HFFc6 (cell line): ENCODE measurements at regions not wholly inside any gene's neighbourhood (a gene's known extent, or its start where the extent isn't known, plus 50 kb on each side); places are given as distances from the start of the nearest gene placed in this dataset.

Experiments used
- DNase-seq: peaks from one replicate; pipeline ENCODE4 v3.0.0-alpha.2; 2018
- H3K27ac Mint-ChIP-seq: 2 replicates; pipeline ENCODE4 v1.8.0; 2020; ENCODE audit warnings: mild to moderate bottlenecking, mixed read lengths
- H3K27me3 Mint-ChIP-seq: 2 replicates; pipeline ENCODE4 v1.8.0; 2021; ENCODE audit warnings: mild to moderate bottlenecking, moderate library complexity, mixed read lengths; ENCODE audit not compliant: insufficient read depth
- H3K36me3 Mint-ChIP-seq: 2 replicates; pipeline ENCODE4 v1.8.0; 2021; ENCODE audit warnings: low read depth, mixed read lengths
- H3K4me1 Mint-ChIP-seq: 2 replicates; pipeline ENCODE4 v1.8.0; 2020; ENCODE audit warnings: low read depth, mixed read lengths
- H3K4me3 Mint-ChIP-seq: 2 replicates; pipeline ENCODE4 v1.8.0; 2020; ENCODE audit warnings: mild to moderate bottlenecking, moderate library complexity, mixed read lengths
- H3K9me3 Mint-ChIP-seq: 2 replicates; pipeline ENCODE4 v1.8.0; 2020; ENCODE audit warnings: mild to moderate bottlenecking, mixed read lengths
- TF ChIP-seq, protein P1 (sequence below): fragments of 200-600 bp; sonication (generic); IDR thresholded peaks from 2 replicates; pipeline ENCODE4 v1.5.0; 2021; ENCODE audit warnings: antibody characterized with exemption, mild to moderate bottlenecking

DNA sequence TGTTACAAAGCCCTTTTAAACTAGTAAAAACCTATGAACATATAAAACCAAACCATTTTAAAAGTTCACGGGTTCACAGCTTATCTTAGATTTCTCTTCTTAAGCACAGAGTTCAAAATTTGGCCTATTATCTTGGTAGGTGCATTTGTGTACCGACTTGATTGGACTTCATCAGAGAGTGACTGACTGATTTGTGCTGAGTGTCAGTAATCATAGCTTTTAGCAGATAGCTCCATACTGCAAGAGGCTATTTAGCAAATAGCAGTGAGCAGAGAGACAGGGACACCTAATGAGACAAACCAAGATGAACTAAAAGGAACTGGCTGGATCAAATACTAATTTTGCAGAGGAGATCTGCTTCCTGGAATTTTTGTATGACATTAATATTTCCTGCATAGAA, 274.5 kb downstream of the PRR16 start:
- Mint-ChIP-seq H3K4me1 (peaks cover 12% of the 10 kb centered on the region), H3K27ac (no peak overlapping the region), H3K9me3 (no peaks in the 10 kb centered on the region), H3K27me3 (no peaks in the 10 kb centered on the region), H3K36me3 (no peaks in the 10 kb centered on the region), H3K4me3 (no peak overlapping the region)
- DNase-seq = no peak
- TF ChIP-seq, protein P1, sequence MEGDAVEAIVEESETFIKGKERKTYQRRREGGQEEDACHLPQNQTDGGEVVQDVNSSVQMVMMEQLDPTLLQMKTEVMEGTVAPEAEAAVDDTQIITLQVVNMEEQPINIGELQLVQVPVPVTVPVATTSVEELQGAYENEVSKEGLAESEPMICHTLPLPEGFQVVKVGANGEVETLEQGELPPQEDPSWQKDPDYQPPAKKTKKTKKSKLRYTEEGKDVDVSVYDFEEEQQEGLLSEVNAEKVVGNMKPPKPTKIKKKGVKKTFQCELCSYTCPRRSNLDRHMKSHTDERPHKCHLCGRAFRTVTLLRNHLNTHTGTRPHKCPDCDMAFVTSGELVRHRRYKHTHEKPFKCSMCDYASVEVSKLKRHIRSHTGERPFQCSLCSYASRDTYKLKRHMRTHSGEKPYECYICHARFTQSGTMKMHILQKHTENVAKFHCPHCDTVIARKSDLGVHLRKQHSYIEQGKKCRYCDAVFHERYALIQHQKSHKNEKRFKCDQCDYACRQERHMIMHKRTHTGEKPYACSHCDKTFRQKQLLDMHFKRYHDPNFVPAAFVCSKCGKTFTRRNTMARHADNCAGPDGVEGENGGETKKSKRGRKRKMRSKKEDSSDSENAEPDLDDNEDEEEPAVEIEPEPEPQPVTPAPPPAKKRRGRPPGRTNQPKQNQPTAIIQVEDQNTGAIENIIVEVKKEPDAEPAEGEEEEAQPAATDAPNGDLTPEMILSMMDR = no peak

DNA sequence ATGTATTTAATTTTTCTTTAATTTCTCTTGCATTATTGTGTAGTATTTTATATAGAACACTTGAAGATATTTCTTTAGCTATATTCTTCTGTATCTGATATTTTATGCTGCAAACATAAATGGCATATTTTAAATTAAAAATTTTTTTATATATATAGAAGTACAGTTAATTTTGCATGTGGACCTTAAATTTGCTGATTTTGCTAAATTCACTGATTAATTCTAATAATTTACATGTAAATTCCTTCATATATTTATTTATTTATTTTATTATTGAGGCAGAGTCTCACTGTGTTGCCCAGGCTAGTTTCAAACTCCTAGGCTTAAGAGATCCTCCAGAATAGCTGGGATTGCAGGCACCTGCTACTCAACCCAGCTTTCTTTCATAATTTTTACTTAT, 276.9 kb downstream of the PRR16 start:
- Mint-ChIP-seq H3K36me3 (no peaks in the 10 kb centered on the region), H3K4me3 (no peak overlapping the region), H3K27ac (no peak overlapping the region), H3K9me3 (no peaks in the 10 kb centered on the region), H3K27me3 (no peaks in the 10 kb centered on the region), H3K4me1 (no peaks in the 10 kb centered on the region)
- no peak for DNase-seq
- TF ChIP-seq, protein P1 = no peak

DNA sequence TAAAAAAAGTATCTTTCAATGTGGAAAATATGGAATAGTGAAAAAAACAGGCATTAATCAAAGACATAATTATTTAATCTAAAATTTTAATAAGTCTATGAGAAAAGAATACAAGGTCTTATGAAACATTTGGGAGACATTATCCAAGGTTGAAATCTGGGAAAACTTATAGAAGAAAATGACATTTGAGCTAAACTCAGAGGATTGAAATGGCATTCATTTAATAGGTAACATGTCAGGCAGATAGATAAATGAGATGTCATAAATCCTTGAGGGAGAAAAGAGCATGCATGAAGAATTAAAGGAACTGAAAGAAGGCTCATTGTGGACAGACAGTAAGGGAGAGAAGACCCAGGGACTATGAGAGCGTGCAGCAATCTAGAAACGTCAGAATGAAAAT, 284.4 kb downstream of the PRR16 start:
- Mint-ChIP-seq H3K27me3 (no peaks in the 10 kb centered on the region), H3K4me1 (no peaks in the 10 kb centered on the region), H3K4me3 (no peak overlapping the region), H3K9me3 (no peaks in the 10 kb centered on the region), H3K36me3 (no peaks in the 10 kb centered on the region), H3K27ac (no peak overlapping the region)
- no peak for DNase-seq
- TF ChIP-seq, protein P1 = no peak

DNA sequence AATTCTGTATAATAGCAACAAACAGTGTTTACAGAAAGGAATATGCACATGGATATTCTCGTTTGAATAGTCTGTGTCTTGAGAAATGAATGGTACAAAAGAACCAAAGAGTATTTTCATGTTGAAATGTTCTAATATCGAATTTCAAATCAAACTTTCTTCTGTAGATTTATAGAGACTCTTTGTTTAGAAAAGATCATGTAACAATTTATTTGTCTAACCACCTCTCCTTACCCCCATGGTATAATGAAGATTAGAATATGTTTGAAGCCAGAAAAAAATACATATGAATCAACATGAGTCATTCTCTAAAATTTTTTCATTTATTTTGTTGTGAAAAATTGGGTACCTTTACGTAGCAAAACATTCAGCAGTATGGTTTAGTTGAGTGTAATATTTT, 285.6 kb downstream of the PRR16 start:
- Mint-ChIP-seq H3K9me3 (no peaks in the 10 kb centered on the region), H3K4me3 (no peak overlapping the region), H3K27me3 (no peaks in the 10 kb centered on the region), H3K27ac (no peak overlapping the region), H3K4me1 (no peaks in the 10 kb centered on the region), H3K36me3 (no peaks in the 10 kb centered on the region)
- DNase-seq = no peak
- TF ChIP-seq, protein P1 = no peak

DNA sequence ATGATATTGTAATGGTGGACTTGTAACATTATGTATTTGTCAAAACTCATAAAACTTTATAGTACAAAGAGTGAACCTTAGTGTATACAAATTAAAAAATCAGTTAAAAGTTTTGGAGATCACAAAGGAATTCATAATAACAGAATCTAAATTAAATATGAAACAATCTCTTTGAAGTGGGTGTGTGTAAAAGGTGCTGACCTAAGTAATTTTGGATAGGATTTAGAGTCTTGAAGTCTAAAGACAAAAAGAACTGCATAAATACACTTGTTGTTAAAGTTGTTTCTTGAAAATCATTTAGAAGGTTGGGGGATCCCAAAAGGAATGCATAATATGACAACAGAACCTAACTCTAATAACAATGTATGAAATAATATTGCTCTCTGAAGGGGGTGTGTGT, 295.5 kb downstream of the PRR16 start:
- DNase-seq = no peak
- no peaks in the 10 kb centered on the region for H3K27me3 Mint-ChIP-seq
- peaks cover 17% of the 10 kb centered on the region for H3K4me1 Mint-ChIP-seq
- TF ChIP-seq, protein P1 = no peak
- H3K4me3 Mint-ChIP-seq = no peak overlapping the region
- peaks cover 19% of the 10 kb centered on the region for H3K9me3 Mint-ChIP-seq
- no peak overlapping the region for H3K27ac Mint-ChIP-seq
- H3K36me3 Mint-ChIP-seq = peaks cover 14% of the 10 kb centered on the region

DNA sequence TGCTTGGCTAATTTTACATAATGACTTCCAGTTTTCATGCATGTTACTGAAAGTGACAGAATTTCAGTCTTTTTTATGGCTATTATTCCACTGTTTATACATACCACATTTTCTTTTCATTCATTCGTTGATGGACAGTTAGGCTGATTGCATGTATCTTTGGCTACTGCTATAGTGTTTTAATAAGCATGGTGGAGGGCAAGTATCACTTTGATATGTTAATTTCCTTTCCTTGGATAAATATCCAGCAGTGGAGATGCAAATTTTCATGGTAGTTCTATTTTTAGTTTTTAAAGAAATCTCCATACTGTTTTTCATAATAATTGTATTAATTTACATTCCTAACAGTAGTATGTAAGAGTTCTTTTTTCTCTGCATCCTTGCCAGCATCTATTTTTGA, 297.9 kb downstream of the PRR16 start:
- Mint-ChIP-seq H3K4me1 (peaks cover 19% of the 10 kb centered on the region), H3K27ac (no peak overlapping the region), H3K4me3 (no peak overlapping the region), H3K27me3 (no peaks in the 10 kb centered on the region), H3K9me3 (peaks cover 3% of the 10 kb centered on the region; the same call in 1 of the 2 replicates), H3K36me3 (no peaks in the 10 kb centered on the region)
- TF ChIP-seq, protein P1 = no peak
- no peak for DNase-seq
